ENCODE measurements at regions not wholly inside any gene's neighbourhood (a gene's known extent, or its start where the extent isn't known, plus 50 kb on each side); places are given as distances from the start of the nearest gene placed in this dataset. TPM values are rescaled to one million over a fixed set of nuclear protein-coding genes. Genes with fewer than 3 reads are reported as not detected.

DNA sequence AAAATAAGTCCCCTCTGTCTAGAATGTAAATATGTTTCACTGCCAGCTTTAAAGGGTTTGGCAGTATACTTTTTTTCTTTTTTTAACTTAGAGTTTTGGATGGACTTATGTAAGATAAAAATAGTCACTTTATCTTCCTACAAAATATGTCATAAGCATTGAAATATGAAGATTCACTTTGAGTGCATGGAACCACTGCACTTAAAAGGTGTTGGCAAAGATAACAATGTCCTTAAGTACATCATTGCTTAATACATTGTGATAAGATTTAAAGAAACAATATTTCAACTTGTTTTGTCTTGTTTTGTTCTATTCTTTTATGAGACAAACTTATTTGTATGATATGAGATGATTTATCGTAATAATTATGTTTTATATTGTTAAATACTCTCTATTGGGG, 66.3 kb upstream of the NAALADL2 start:
- H4K20me1 ChIP-seq (replicated peaks; ENCODE audit: control insufficient read depth, extremely low read depth, insufficient read depth, low read length), result no peaks in the 10 kb centered on the region
- no TSS peak for BruUV-seq (replicated peaks)
- H3K4me2 ChIP-seq (ENCODE audit: insufficient read depth, low read length), result no peak overlapping the region
- DNase-seq (ENCODE audit: low read depth, low spot score) (no peak), FAIRE-seq (no peak)
- no peaks in the 10 kb centered on the region for H3K9me3 ChIP-seq (replicated peaks; ENCODE audit: control insufficient read depth, insufficient read depth, low read length)
- intact Hi-C loops (cut with micrococcal nuclease), result no loop called here
- H3K79me2 ChIP-seq (ENCODE audit: control insufficient read depth, insufficient read depth, low read length), result no peaks in the 10 kb centered on the region
- no peak overlapping the region for H3K9ac ChIP-seq (replicated peaks; ENCODE audit: extremely low read depth, insufficient read depth, low read length)
- no peaks in the 10 kb centered on the region for H3K4me1 ChIP-seq (ENCODE audit: control insufficient read depth, extremely low read depth, insufficient read depth, low read length)
- ChIA-PET POLR2A (no interaction called here), CTCF (no interaction called here)
- dilution Hi-C loops (cut with MboI; ENCODE audit: extremely low pct_ligation_motif_present, low sequenced_read_pairs), result no loop called here
- H3K4me3 ChIP-seq (replicated peaks in 1 of 3; ENCODE audit: insufficient read depth in 1 of 3, low read depth in 1 of 3, low read length in 3 of 3), result no peak overlapping the region
- H3K36me3 ChIP-seq (ENCODE audit: control insufficient read depth in 2 of 2, extremely low read depth in 1 of 2, insufficient read depth in 2 of 2, low read length in 2 of 2), result no peaks in the 10 kb centered on the region
- H3K27ac ChIP-seq (ENCODE audit: insufficient read depth, low read depth, low read length), result no peak overlapping the region
- no peak for TF ChIP-seq MYC (IDR thresholded peaks at IDR 0.05; ENCODE audit: low read depth, low read length)
- TF ChIP-seq POLR2AphosphoS5 (IDR thresholded peaks at IDR 0.05; ENCODE audit: insufficient read depth, low read depth, low read length), result no peak
- no peak for TF ChIP-seq FOS (IDR thresholded peaks at IDR 0.05; ENCODE audit: borderline replicate concordance, insufficient read depth, low read length)
- no peak for TF ChIP-seq POLR2A (IDR thresholded peaks at IDR 0.05; ENCODE audit: low read depth, low read length)
- TF ChIP-seq, protein P1, sequence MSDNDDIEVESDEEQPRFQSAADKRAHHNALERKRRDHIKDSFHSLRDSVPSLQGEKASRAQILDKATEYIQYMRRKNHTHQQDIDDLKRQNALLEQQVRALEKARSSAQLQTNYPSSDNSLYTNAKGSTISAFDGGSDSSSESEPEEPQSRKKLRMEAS (IDR thresholded peaks at IDR 0.05; ENCODE audit: insufficient read depth, insufficient read length), result no peak
- no peak for TF ChIP-seq JUN (IDR thresholded peaks at IDR 0.05; ENCODE audit: borderline replicate concordance, insufficient read depth, insufficient read length, low read depth)
- TF ChIP-seq GATA2 (IDR thresholded peaks at IDR 0.05; ENCODE audit: insufficient read depth, insufficient read length, low read depth, low read length), result no peak
- no peak for TF ChIP-seq EZH2 (IDR thresholded peaks at IDR 0.05; ENCODE audit: borderline replicate concordance, low read depth, low read length, severe bottlenecking)
- TF ChIP-seq, protein P2, sequence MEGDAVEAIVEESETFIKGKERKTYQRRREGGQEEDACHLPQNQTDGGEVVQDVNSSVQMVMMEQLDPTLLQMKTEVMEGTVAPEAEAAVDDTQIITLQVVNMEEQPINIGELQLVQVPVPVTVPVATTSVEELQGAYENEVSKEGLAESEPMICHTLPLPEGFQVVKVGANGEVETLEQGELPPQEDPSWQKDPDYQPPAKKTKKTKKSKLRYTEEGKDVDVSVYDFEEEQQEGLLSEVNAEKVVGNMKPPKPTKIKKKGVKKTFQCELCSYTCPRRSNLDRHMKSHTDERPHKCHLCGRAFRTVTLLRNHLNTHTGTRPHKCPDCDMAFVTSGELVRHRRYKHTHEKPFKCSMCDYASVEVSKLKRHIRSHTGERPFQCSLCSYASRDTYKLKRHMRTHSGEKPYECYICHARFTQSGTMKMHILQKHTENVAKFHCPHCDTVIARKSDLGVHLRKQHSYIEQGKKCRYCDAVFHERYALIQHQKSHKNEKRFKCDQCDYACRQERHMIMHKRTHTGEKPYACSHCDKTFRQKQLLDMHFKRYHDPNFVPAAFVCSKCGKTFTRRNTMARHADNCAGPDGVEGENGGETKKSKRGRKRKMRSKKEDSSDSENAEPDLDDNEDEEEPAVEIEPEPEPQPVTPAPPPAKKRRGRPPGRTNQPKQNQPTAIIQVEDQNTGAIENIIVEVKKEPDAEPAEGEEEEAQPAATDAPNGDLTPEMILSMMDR (IDR thresholded peaks at IDR 0.05; ENCODE audit: extremely low read depth in 1 of 2, insufficient read depth in 1 of 2, low read depth in 1 of 2, low read length in 2 of 2), result no peak
- no peak overlapping the region for H2AFZ ChIP-seq (ENCODE audit: low read depth, low read length)
- H3K27me3 ChIP-seq (ENCODE audit: control insufficient read depth in 2 of 2, insufficient read depth in 2 of 2, low read length in 2 of 2), result no peaks in the 10 kb centered on the region
- H3K9me1 ChIP-seq (replicated peaks; ENCODE audit: control insufficient read depth, extremely low read depth, insufficient read depth, low read length), result no peaks in the 10 kb centered on the region

Small RNA genes lying in the stretch of these regions (small RNA-seq; reads per million reads assigned to genes)
- gene RN7SKP40 (ENCODE audit: insufficient read depth, insufficient read length, low read depth, low replicate concordance), result not detected

Data from endothelial cell of umbilical vein (primary cell).